Heart right ventricle (tissue), 16 donors: ENCODE measurements at regions not wholly inside any gene's neighbourhood (a gene's known extent, or its start where the extent isn't known, plus 50 kb on each side); places are given as distances from the start of the nearest gene placed in this dataset.

Experiments
- ATAC-seq, 8 donors: fragments of 200-7000 bp; cut with Tn5 transposase; one replicate each; pipeline ENCODE4 v1.9.1; 2020; ENCODE audit warnings: mild to moderate bottlenecking in 8 of 8, moderate library complexity in 8 of 8, moderate number of reproducible peaks in 1 of 8
- DNase-seq, 2 donors: peaks; one replicate each; pipeline ENCODE4 v3.0.0-alpha.2; 2020
- H3K27ac ChIP-seq, 10 donors: fragments of 200-600 bp; sonication (generic) in 2 of 10; one replicate each; pipeline versions ENCODE4 v1.5.0 to v1.8.0; 2020 to 2022; ENCODE audit warnings: mild to moderate bottlenecking in 3 of 10
- H3K27me3 ChIP-seq, 7 donors: fragments of 200-600 bp; one replicate each; pipeline ENCODE4 v1.8.0; 2021 to 2022; ENCODE audit warnings: mild to moderate bottlenecking in 2 of 7
- H3K36me3 ChIP-seq, 9 donors: fragments of 200-600 bp; sonication (generic) in 1 of 9; one replicate each; pipeline versions ENCODE4 v1.5.0 to v1.8.0; 2020 to 2022; ENCODE audit warnings: mild to moderate bottlenecking in 2 of 9
- H3K4me1 ChIP-seq, 9 donors: fragments of 200-600 bp; sonication (generic) in 1 of 9; one replicate each; pipeline versions ENCODE4 v1.5.0 to v1.8.0; 2020 to 2022; ENCODE audit warnings: mild to moderate bottlenecking in 4 of 9
- H3K4me3 ChIP-seq, 10 donors: fragments of 200-600 bp; sonication (generic) in 2 of 10; one replicate each; pipeline versions ENCODE4 v1.5.0 to v1.8.0; 2020 to 2022; ENCODE audit warnings: mild to moderate bottlenecking in 7 of 10, moderate library complexity in 2 of 10
- H3K9me3 ChIP-seq, 11 donors: fragments of 200-600 bp in 10 of 11; sonication (generic) in 2 of 11; one replicate each; pipeline versions ENCODE4 v1.5.0 to v1.8.0; 2013 to 2022; ENCODE audit warnings: mild to moderate bottlenecking in 2 of 11, control low read depth in 1 of 11, moderate library complexity in 1 of 11
- WGBS, 2 donors: extraction: QIAGEN DNeasy Blood & Tissue Kit; methylation state at CpG; one replicate each; pipeline ENCODE4 v1.1.7; 2013; ENCODE audit warnings: inconsistent platforms in 1 of 2; 5-methylcytosine and 5-hydroxymethylcytosine counted together
- intact Hi-C, 10 donors: fragments of 100-400 bp; cut with DNase I; formaldehyde crosslinking; loops; one replicate each; pipeline versions ENCODE4 v1.11.1 to v1.14.2; 2022
- TF ChIP-seq, protein P1 (sequence below), 9 donors: fragments of 200-600 bp; sonication (generic) in 2 of 9; IDR thresholded peaks; one replicate each; pipeline versions ENCODE4 v1.5.0 to v1.8.0; 2021 to 2022; ENCODE audit warnings: antibody characterized with exemption in 9 of 9, mild to moderate bottlenecking in 5 of 9, moderate library complexity in 1 of 9
- donor health status: Arrhythmogenic right ventricular cardiomyopathy.
- donor health status: ischemic (EF 13 %, LVEDD 7.1; RV severe dilation, severe dysfunction).
- donor health status: healthy with polysubstance abuse.
- donor health status: DM: no; HTN: yes; CAD: no.
- donor health status: DM: no; HTN: no; CAD: no.
- donor health status: ischemic (EF 25% LVEDD 6.9; RV normal size, moderate dysfunction).
- donor health status: ischemic (EF 25% LVEDD 5.7; RV mildly dilated, moderate dysfunction).
- donor health status: healthy.
- donor health status: DM: yes; HTN: yes; CAD: no.
- donor health status: Ischemic cardiomyopathy.
- donor health status: ischemic (EF 35%, LVEDD 5.7; RV mildly dilated, moderate dysfunction).
- donor health status: nonischemic (EF 11% LVEDD 7.7; RV severe dilation, severe dysfunction).
- donor health status: DM: yes; HTN: yes; CAD: no.
- donor health status: PGD.
- donor health status: ischemic (EF 29% LVEDD 5.4; RV normal size, mild dysfunction).
- donor health status: nonischemic (EF 23%, LVEDD 6.1; RV moderate dilation, normal function).

DNA sequence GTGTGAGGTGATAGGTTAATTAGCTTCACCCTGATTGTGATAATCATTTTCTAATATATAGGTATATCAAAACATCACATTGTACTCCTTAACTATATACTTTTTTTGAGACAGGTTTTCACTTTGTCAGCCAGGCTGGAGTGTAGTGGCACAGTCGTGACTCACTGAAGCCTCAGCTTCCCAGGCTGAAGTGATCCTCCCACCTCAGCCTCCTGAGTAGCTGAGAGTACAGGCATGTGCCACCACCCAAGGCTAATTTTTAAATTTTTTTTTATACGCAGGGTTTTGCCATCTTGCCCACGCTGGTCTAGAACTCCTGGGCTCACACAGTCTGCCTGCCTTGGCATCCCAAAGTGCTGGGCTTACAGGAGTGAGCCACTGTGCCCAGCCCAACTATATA is 455.3 kb upstream of the MAF start:
- intact Hi-C loops: no loop called here
- TF ChIP-seq, protein P1, sequence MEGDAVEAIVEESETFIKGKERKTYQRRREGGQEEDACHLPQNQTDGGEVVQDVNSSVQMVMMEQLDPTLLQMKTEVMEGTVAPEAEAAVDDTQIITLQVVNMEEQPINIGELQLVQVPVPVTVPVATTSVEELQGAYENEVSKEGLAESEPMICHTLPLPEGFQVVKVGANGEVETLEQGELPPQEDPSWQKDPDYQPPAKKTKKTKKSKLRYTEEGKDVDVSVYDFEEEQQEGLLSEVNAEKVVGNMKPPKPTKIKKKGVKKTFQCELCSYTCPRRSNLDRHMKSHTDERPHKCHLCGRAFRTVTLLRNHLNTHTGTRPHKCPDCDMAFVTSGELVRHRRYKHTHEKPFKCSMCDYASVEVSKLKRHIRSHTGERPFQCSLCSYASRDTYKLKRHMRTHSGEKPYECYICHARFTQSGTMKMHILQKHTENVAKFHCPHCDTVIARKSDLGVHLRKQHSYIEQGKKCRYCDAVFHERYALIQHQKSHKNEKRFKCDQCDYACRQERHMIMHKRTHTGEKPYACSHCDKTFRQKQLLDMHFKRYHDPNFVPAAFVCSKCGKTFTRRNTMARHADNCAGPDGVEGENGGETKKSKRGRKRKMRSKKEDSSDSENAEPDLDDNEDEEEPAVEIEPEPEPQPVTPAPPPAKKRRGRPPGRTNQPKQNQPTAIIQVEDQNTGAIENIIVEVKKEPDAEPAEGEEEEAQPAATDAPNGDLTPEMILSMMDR (IDR thresholded peaks at IDR 0.05): no peak
- Histone ChIP-seq H3K27me3 (no peaks in the 10 kb centered on the region), H3K27ac (no peak overlapping the region), H3K36me3 (no peaks in the 10 kb centered on the region), H3K9me3 (no peaks in the 10 kb centered on the region), H3K4me1 (peaks cover 0 to 14% (median 0%) of the 10 kb centered on the region in 9 donors), H3K4me3 (no peak overlapping the region)
- 91% methylated on average over 3 of the region's 3 CpGs for whole genome bisulfite sequencing, 2 donors
- no peak for ATAC-seq
- DNase-seq: no peak

DNA sequence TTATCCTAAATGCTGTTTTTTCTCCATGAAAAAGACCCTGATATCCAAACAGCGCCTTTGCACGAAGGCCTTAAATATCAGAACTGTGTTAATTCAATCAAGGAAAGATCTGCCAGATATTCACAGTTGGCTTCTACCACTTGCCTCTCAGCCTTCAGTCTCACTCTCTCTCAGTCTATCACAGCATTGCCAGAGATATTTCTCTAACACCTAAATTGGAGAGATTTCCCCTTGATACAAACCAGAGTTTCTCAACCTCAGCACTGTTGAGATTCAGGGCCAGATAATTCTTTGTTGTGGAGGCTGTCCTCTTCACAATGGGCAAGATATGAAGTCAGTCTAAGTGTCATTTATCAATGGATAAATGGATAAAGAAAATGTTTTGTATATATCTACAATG is 454.1 kb upstream of the MAF start:
- intact Hi-C loops: no loop called here
- WGBS, 2 donors: 85% methylated on average over 2 of the region's 2 CpGs
- no peak for DNase-seq

DNA sequence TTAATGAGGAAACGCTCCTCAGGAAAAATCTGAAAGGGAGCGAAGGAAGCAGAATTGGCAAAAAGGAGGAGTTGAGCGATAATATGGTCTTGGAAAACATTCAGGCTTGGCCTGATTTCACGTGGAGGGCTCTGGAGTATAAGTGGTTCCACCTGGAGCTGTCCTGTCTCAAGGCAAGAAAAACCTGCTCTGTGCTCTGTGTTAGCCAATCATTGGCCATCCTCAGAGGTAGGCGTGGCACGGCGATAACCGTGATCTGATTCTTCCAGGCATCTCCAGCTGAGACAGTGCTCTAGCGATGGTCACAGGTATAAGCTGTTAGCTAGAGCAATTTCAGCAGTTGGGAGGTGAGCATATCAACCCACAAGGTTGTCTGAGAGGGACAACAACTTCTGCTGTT is 450.5 kb upstream of the MAF start:
- H3K4me3 ChIP-seq: no peak overlapping the region
- H3K4me1 ChIP-seq: peaks cover 0 to 7% (median 0%) of the 10 kb centered on the region in 9 donors
- no peaks in the 10 kb centered on the region for H3K36me3 ChIP-seq
- peaks cover 0 to 6% (median 0%) of the 10 kb centered on the region in 7 donors for H3K27me3 ChIP-seq
- intact Hi-C loops: no loop called here
- no peak overlapping the region for H3K27ac ChIP-seq
- TF ChIP-seq, protein P1 (IDR thresholded peaks at IDR 0.05): no peak
- ATAC-seq (no peak), DNase-seq (no peak)
- H3K9me3 ChIP-seq: no peaks in the 10 kb centered on the region
- 83 to 84% methylated on average over 9 of the region's 9 CpGs for WGBS, 2 donors

More for the DNA sequence above, 454.1 kb upstream of the MAF start:
- TF ChIP-seq, protein P1 (IDR thresholded peaks at IDR 0.05): no peak
- H3K27ac ChIP-seq: no peak overlapping the region
- peaks cover 0 to 2% (median 0%) of the 10 kb centered on the region in 7 donors for H3K27me3 ChIP-seq
- no peaks in the 10 kb centered on the region for H3K36me3 ChIP-seq
- H3K4me1 ChIP-seq: peaks cover 0 to 14% (median 0%) of the 10 kb centered on the region in 9 donors
- H3K4me3 ChIP-seq: no peak overlapping the region
- no peaks in the 10 kb centered on the region for H3K9me3 ChIP-seq
- ATAC-seq: no peak

DNA sequence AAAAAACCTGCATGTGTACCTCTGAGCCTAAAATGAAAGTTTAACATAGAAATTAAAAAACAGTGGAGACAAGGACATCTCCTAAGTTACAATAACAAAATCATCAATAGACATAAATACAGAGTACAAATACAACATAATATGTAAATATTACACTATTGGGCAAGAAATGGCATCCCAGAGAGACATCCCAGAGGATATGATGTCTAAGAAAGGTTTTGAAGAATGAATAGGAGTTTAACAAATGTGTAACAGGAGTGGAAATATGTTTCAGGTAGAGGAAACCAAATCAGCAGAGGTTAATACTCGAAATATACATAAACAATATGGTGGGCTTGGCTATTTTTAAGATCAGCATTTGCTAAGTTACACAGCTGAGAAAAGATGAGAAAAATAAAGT is 447.7 kb upstream of the MAF start:
- Histone ChIP-seq H3K36me3 (no peaks in the 10 kb centered on the region), H3K4me1 (peaks cover 0 to 13% (median 0%) of the 10 kb centered on the region in 9 donors), H3K9me3 (no peaks in the 10 kb centered on the region), H3K27ac (no peak overlapping the region), H3K4me3 (no peak overlapping the region), H3K27me3 (peaks cover 0 to 24% (median 4%) of the 10 kb centered on the region in 7 donors)
- TF ChIP-seq, protein P1 (IDR thresholded peaks at IDR 0.05): no peak
- WGBS, 2 donors: 72 to 74% methylated on average over 1 of the region's 1 CpG
- intact Hi-C loops: no loop called here
- DNase-seq (no peak), ATAC-seq (no peak)
